Dedifferentiated amniotic fluid mesenchymal stem cell (primary cell): ENCODE measurements at regions not wholly inside any gene's neighbourhood (a gene's known extent, or its start where the extent isn't known, plus 50 kb on each side); places are given as distances from the start of the nearest gene placed in this dataset.
"Not testable (repeated sequence)": the region's sequence is repeated elsewhere in the genome, so short reads cannot be mapped to it uniquely, and the experiment has no call there.

Source experiments
- DNase-seq: peaks from one replicate; pipeline ENCODE4 v3.0.0-alpha.2; 2016; ENCODE audit errors: extremely low spot score

GRCh38 chr6:122268394-122268793, 131.1 kb upstream of the HSF2 start:
- DNase-seq, result no peak

GRCh38 chr6:122276637-122277036, 122.8 kb upstream of the HSF2 start:
- DNase-seq, result no peak

- DNase-seq, result not testable (repeated sequence)
Observed at GRCh38 chr6:122280105-122281021, 119.1 kb upstream of the HSF2 start.

DNA sequence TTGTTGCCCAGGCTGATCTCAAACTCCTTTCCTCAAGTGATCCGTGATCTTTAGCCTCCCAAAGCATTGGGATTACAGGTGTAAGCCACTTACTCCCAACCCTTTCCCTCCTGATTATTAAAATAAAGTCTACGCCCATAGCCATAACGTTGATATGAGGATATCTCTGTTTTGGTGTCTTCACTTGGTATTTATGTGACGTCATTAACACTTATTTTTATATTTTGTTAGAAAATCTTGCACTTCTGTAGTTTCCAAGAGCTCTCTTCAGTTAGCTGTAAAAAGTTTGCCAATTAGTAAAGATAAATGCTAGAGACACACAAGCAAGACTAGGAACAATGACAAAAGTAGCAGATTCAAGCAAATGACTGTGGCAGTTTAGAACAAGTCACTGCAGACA, 115.6 kb upstream of the HSF2 start:
- no peak for DNase-seq

DNA sequence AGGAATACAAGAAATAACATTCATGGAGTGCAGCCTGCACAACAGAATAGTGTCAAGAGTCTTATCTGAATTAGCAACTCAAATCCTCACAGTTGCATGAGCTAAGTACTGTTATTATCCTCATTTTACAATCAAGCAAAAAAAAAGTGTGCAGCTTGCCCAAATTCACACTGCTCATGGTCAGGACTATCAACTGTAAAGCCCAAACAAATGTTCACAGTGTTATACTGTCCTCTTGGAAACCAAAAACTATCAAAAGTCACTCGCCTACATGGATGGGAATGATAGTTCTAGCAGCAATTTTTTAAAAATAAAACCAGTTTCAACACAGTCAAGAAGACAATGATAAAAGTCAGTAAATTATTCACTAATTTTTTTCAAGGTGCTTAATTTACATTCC, 114.6 kb upstream of the HSF2 start:
- DNase-seq, result no peak

DNA sequence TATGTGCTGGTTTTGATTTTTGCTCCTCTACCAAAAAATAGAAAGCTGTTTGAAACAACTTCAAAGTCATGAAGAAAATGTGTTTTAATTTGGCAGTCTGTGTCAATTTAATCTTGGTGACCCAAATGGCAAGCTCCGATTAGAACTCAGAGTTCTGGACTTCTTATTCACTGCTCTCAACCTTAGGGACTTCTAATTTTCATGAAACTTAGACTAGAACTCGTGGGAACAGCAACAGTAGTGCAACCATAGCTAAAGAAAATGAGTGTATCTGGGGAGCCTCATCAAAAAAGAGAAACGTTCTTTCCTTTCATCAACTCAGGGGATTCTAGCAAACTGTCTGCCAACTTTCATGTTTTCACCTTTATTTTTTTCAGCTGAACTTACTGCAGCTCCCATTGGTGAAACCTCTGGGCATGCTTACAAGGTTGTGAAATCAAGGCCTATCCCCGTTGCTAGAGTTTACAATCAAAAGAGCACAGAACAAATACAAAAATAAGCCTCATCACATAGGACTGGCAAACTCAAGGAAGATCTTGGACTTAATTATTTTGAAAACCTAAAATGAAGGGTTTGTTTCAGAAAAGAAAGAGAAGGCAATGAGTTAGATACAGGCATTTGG, 114.0 kb upstream of the HSF2 start:
- DNase-seq, result no peak

GRCh38 chr6:122286512-122286911, 112.9 kb upstream of the HSF2 start:
- no peak for DNase-seq

DNA sequence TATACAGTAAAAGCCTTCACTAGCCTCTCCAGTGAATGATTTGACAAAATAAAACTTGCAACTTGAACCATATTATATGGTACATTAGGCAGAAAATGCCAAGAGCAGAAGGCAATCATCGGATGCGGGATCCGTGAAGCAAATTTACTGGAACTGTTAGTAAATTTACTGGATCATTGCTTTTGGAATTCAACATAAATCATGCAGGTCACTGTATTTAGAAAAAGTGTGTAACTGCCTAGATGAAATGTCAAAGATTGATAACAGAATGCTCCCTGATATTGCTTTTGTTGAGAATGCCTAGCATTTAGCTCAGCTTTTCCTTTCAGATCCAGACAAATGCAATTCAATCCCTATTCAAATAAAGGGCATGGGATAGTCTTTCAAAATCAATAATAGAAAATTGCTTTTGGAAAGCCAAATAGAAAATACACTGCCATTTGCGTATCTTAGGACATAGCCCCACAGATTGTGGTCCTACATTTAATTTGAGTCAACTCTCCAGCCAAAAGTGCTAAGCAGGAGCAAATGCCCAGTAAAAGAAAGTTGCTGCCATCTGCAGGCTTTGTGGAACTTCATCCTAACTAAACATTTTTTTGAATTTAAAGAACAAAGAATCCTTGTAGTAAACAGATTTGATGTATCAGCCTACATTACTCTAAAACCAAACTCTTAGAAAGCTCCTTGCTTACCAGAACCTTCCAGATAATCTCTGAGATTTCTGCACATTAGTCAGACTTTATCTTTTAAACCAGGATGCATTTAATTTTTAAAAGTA, 109.5 kb upstream of the HSF2 start:
- peak; percentile 57 for DNase-seq

- no peak for DNase-seq
Observed at GRCh38 chr6:122297010-122297409, 102.4 kb upstream of the HSF2 start.

DNA sequence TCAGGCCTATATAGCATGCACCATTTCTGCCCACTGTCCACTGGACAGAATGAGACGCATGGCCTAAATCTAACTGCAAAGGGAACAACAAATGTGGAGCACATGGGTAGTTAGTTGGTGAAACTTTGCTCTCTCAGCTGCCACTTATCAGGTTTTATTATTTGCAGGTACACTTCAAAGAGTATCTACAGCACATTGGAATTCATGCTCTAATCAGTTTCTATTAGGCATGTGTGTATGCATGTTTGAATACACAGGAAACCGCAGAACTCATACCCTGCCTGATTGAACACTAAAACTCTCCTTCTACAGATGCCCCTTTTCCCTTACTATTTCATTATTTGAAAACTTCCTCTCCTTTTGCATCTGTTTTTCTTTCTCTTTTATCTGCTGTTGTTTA, 97.4 kb upstream of the HSF2 start:
- DNase-seq, result no peak

DNA sequence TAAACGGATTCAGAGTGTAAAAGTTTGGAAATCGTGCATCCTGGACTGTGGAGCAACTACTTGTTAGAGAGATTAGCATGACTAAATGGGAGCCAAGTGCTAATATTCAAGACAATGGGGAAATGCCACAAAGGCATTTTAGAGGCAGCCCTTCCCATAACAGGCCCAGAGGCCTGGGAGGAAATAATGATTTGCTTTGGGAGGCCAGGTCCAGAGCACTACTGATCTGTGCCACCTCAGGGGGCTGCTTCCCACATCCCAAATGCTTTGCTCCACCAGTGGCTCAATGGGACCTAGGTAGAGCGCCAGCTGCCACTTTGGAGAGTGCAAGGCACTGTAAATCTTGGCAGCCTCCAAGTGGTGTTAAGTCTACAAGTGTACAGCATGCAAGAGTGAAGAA, 91.9 kb upstream of the HSF2 start:
- DNase-seq, result no peak

DNA sequence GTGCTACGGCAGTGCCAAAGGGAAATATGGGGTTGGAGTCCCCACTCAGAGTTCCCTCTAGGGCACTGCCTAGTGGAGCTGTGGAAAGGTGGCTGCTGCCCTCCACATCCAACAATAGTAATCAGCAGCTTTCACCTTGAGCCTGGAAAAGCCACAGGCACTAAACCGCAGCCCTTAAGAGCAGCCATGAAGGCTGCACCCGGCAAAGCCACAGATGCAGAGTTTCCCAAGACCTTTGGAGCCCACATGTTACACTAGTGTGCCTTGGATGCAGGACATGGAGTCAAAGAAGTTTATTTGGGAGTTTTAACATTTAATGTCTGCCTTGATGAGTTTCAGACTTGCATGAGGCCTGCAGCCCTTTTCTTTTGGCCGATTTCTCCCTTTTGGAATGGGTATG, 91.4 kb upstream of the HSF2 start:
- DNase-seq, result no peak

DNA sequence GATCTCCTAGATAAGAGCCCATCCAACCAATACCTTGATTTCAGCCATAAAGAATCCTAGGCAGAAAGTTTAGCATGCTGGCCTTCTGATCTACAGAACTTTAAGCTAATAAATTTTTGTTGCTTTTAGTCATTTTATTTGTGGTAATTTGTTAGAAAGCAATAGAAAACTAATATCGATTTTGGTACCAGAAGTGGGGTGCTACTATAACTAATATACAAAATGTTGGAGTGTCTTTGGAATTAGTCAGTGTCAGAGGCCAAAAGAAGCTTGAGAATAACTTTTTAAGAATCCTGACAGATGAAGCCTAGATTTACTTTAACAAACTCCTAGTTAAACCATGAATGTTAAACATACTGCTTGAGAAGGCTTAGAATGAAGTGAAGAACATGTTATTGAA, 83.6 kb upstream of the HSF2 start:
- DNase-seq, result no peak

DNA sequence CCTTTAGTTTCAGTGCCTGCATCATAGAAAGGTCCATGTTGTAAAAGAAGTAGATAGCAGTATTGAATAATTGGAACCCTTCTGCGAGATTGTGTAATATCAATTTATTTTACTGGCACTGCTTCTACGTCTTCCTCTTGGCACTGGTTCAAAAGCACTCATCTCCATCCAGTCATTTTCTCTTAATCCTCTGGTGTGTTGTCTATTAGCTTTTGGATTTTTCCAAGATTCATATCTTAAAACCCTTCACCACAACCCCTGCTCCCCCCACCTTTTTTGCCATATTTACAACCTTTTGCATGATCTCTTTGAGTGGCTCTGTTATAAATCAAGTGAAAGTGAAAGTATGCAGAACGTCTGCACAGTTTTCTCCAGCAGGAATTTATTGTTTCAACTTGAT, 76.6 kb upstream of the HSF2 start:
- DNase-seq, result no peak

DNA sequence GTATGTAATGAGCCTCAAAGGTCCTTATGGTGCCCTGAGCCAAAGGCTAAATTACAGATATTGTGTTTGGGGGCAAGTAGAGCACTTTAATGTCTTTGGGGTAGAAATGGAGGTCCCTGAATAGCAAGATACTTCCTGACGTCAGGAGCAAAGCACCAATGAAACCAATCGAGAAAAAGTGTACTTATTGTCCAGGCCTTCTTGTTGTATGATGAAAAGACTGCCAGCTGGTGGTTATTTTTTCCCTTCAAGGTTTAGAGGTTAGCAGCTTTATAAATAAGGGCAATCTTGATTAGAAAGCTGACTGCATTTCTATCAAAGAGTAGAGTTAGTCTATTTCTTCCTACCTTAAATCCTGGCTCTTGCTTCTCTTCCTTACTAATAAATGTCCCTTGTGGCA, 76.1 kb upstream of the HSF2 start:
- DNase-seq, result no peak

- no peak for DNase-seq
Observed at GRCh38 chr6:122330315-122330714, 69.1 kb upstream of the HSF2 start.

DNA sequence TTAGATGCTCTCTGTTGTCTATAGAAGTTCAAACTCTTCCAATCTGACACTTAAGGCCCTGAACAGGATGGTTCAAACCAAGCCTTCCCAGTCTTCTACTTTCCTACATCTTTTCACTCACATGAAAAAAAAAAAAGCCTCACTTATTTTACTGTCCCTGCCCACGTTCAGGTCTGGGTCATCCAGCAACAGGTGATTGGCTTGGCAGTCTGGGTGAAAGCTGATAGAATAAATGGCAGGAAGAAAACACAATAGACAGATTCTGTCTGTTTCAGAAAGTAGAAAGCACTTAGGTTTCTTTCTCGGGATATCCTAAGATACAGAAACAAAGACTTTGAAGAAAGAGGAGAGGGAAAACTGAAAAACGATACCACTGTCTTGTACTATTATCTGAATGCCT, 61.8 kb upstream of the HSF2 start:
- DNase-seq, result no peak

DNA sequence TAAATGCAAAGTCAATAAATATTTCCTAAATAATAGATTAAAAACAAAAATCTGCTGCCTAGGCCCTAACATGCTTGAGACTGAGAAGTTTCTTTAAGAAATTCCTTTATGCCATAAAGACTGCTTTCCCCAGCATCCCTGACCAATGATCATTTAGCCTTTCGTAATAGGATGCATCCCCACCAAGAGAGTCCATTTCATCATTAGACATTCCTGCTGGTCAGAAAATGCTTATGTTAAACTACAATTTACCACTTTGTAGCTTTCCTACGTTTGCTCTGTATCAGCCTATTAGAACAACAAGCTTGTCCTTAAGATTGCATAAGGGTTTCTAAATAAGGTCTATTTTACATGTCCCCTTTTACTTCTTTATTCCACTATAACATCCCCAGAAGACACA, 59.8 kb upstream of the HSF2 start:
- no peak for DNase-seq

DNA sequence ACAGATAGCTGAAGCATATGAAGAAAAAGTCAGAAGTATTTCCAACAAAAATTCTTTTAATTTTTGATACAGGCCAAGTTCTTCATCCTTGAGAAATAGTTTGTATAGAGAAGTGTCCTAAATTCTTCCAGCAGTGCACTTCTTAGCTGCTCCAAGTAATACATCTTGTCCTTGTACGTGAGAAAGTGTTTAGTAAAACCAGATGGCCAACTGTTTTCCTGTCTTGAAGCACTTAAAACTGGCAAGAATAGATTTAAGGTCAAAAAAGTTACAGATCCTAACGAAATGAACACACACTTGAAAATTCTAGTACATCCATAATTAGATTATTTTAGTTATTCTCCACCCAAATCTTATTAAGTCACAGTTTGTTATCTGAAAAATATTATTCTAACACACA, 52.2 kb upstream of the HSF2 start:
- DNase-seq, result no peak

DNA sequence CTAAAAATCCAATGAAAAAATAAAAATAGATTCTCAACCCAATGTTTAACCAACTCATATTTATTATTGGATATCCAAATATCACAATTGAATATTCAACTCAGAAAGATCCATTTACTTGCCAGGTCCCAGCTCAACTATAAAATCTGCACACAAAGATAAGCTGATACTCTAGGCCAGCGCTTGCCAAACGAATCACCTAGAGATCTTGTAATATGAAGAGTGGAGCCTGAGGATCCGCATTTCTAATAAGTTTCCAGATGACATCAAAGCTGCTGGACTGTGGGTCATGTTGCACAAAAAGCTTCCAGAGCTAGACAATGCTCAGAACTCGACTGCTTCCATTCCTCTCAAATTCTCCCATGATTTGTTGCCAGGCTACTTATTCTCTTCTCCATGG, 51.7 kb upstream of the HSF2 start:
- DNase-seq, result no peak
